Ectodermal cell (in vitro differentiated cells): ENCODE measurements at regions not wholly inside any gene's neighbourhood (a gene's known extent, or its start where the extent isn't known, plus 50 kb on each side); places are given as distances from the start of the nearest gene placed in this dataset.

Source experiments
- H3K27ac ChIP-seq: 2 replicates; pipeline ENCODE4 v1.7.0; 2013; ENCODE audit warnings: mild to moderate bottlenecking, low read depth, low read length; ENCODE audit not compliant: insufficient read depth, poor library complexity, severe bottlenecking
- H3K27me3 ChIP-seq: 2 replicates; pipeline ENCODE4 v1.7.0; 2013; ENCODE audit warnings: mild to moderate bottlenecking, low read length; ENCODE audit not compliant: insufficient read depth, control insufficient read depth, poor library complexity, severe bottlenecking
- H3K36me3 ChIP-seq: one replicate; pipeline ENCODE4 v1.7.0; 2013; ENCODE audit warnings: low read length; ENCODE audit not compliant: control insufficient read depth, insufficient read depth
- H3K4me1 ChIP-seq: one replicate; pipeline ENCODE4 v1.7.0; 2013; ENCODE audit warnings: low read length; ENCODE audit not compliant: control insufficient read depth, insufficient read depth
- H3K4me3 ChIP-seq: 2 replicates; pipeline ENCODE4 v1.7.0; 2013; ENCODE audit warnings: low read depth, low read length, control low read depth; ENCODE audit not compliant: insufficient read depth
- H3K9me3 ChIP-seq: 2 replicates; pipeline ENCODE4 v1.7.0; 2013; ENCODE audit warnings: mild to moderate bottlenecking, low read length, moderate library complexity; ENCODE audit not compliant: control insufficient read depth
- WGBS, 2 experiments: methylation state at CpG; one replicate each; pipeline ENCODE4 v1.1.7; 2013; ENCODE audit warnings: missing lambda C conversion rate in 2 of 2; 5-methylcytosine and 5-hydroxymethylcytosine counted together

GRCh38 chr5:6118691-6119090 is 259.7 kb downstream of the MED10 start:
- Histone ChIP-seq H3K4me1 (no peaks in the 10 kb centered on the region), H3K27me3 (no peaks in the 10 kb centered on the region), H3K4me3 (no peak overlapping the region), H3K9me3 (no peaks in the 10 kb centered on the region), H3K27ac (no peak overlapping the region), H3K36me3 (no peaks in the 10 kb centered on the region)
- WGBS, 2 experiments, result 85 to 91% methylated on average over 4 of the region's 4 CpGs

GRCh38 chr5:6117212-6117611 is 261.1 kb downstream of the MED10 start:
- H3K4me1 ChIP-seq, result no peaks in the 10 kb centered on the region
- H3K36me3 ChIP-seq, result no peaks in the 10 kb centered on the region
- H3K27me3 ChIP-seq, result no peaks in the 10 kb centered on the region
- 83 to 100% methylated on average over 1 of the region's 1 CpG for WGBS, 2 experiments
- no peak overlapping the region for H3K27ac ChIP-seq
- no peaks in the 10 kb centered on the region for H3K9me3 ChIP-seq
- H3K4me3 ChIP-seq, result no peak overlapping the region

GRCh38 chr5:6115852-6116251 is 262.5 kb downstream of the MED10 start:
- no peaks in the 10 kb centered on the region for H3K27me3 ChIP-seq
- 86 to 90% methylated on average over 4 of the region's 4 CpGs for WGBS, 2 experiments
- no peak overlapping the region for H3K4me3 ChIP-seq
- H3K27ac ChIP-seq, result no peak overlapping the region
- H3K9me3 ChIP-seq, result no peaks in the 10 kb centered on the region
- no peaks in the 10 kb centered on the region for H3K36me3 ChIP-seq
- no peaks in the 10 kb centered on the region for H3K4me1 ChIP-seq

GRCh38 chr5:6112538-6112937 is 265.8 kb downstream of the MED10 start:
- Histone ChIP-seq H3K27me3 (no peaks in the 10 kb centered on the region), H3K4me3 (no peak overlapping the region), H3K9me3 (no peaks in the 10 kb centered on the region), H3K4me1 (peaks cover 5% of the 10 kb centered on the region), H3K36me3 (no peaks in the 10 kb centered on the region), H3K27ac (no peak overlapping the region)

- Histone ChIP-seq H3K4me1 (peaks cover 5% of the 10 kb centered on the region), H3K4me3 (no peak overlapping the region), H3K27me3 (no peaks in the 10 kb centered on the region), H3K9me3 (no peaks in the 10 kb centered on the region), H3K27ac (no peak overlapping the region), H3K36me3 (no peaks in the 10 kb centered on the region)
- 94 to 96% methylated on average over 3 of the region's 3 CpGs for WGBS, 2 experiments
Measured at GRCh38 chr5:6112125-6112524, 266.2 kb downstream of the MED10 start.

GRCh38 chr5:6111131-6111530 is 267.2 kb downstream of the MED10 start:
- Histone ChIP-seq H3K4me1 (peaks cover 5% of the 10 kb centered on the region), H3K9me3 (no peaks in the 10 kb centered on the region), H3K4me3 (no peak overlapping the region), H3K27me3 (no peaks in the 10 kb centered on the region), H3K27ac (no peak overlapping the region), H3K36me3 (no peaks in the 10 kb centered on the region)
- 92 to 94% methylated on average over 6 of the region's 6 CpGs for WGBS, 2 experiments

GRCh38 chr5:6110441-6111005 is 267.8 kb downstream of the MED10 start:
- Histone ChIP-seq H3K9me3 (no peaks in the 10 kb centered on the region), H3K27ac (no peak overlapping the region), H3K36me3 (no peaks in the 10 kb centered on the region), H3K27me3 (no peaks in the 10 kb centered on the region), H3K4me1 (peaks cover 5% of the 10 kb centered on the region), H3K4me3 (no peak overlapping the region)
- WGBS, 2 experiments, result 89 to 91% methylated on average over 7 to 8 of the region's 8 CpGs

- WGBS, 2 experiments, result 88 to 91% methylated on average over 10 to 11 of the region's 11 CpGs
- Histone ChIP-seq H3K4me1 (peaks cover 5% of the 10 kb centered on the region), H3K27ac (no peak overlapping the region), H3K27me3 (no peaks in the 10 kb centered on the region), H3K9me3 (no peaks in the 10 kb centered on the region), H3K4me3 (no peak overlapping the region), H3K36me3 (no peaks in the 10 kb centered on the region)
Measured at GRCh38 chr5:6108981-6109825, 269.1 kb downstream of the MED10 start.

GRCh38 chr5:6108540-6108848 is 269.9 kb downstream of the MED10 start:
- no peak overlapping the region for H3K4me3 ChIP-seq
- no peaks in the 10 kb centered on the region for H3K36me3 ChIP-seq
- H3K4me1 ChIP-seq, result peaks cover 5% of the 10 kb centered on the region
- no peaks in the 10 kb centered on the region for H3K9me3 ChIP-seq
- no peaks in the 10 kb centered on the region for H3K27me3 ChIP-seq
- WGBS, 2 experiments, result 95 to 97% methylated on average over 5 of the region's 5 CpGs
- no peak overlapping the region for H3K27ac ChIP-seq

- no peaks in the 10 kb centered on the region for H3K36me3 ChIP-seq
- no peak overlapping the region for H3K27ac ChIP-seq
- peaks cover 5% of the 10 kb centered on the region for H3K4me1 ChIP-seq
- H3K27me3 ChIP-seq, result no peaks in the 10 kb centered on the region
- H3K4me3 ChIP-seq, result no peak overlapping the region
- no peaks in the 10 kb centered on the region for H3K9me3 ChIP-seq
- WGBS, 2 experiments, result 82 to 83% methylated on average over 13 of the region's 13 CpGs
Measured at GRCh38 chr5:6107675-6108539, 270.4 kb downstream of the MED10 start.
